ENCODE measurements at regions not wholly inside any gene's neighbourhood (a gene's known extent, or its start where the extent isn't known, plus 50 kb on each side); places are given as distances from the start of the nearest gene placed in this dataset.

DNA sequence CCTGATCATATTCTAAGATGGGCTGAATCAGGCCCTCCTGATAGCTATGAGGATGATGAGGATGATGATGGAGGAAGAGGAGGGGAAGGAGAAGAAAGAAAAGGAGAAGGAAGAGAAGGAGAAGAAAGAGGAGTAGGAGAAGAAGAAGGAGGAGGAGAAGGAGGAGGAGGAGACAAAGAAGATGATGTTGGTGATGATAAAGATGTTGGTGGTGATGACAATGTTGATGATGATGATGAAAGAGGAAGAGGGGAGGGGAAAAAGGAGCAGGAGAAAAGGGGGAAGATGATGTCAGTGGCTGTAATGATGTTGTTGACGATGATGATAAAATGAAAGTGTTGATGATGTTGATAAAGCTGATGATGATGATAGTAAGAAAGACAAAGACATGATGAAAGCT, 119.5 kb downstream of the CDC5L start (continued):
- TF ChIP-seq, protein P1, sequence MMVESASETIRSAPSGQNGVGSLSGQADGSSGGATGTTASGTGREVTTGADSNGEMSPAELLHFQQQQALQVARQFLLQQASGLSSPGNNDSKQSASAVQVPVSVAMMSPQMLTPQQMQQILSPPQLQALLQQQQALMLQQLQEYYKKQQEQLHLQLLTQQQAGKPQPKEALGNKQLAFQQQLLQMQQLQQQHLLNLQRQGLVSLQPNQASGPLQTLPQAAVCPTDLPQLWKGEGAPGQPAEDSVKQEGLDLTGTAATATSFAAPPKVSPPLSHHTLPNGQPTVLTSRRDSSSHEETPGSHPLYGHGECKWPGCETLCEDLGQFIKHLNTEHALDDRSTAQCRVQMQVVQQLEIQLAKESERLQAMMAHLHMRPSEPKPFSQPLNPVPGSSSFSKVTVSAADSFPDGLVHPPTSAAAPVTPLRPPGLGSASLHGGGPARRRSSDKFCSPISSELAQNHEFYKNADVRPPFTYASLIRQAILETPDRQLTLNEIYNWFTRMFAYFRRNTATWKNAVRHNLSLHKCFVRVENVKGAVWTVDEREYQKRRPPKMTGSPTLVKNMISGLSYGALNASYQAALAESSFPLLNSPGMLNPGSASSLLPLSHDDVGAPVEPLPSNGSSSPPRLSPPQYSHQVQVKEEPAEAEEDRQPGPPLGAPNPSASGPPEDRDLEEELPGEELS (CRISPR knock-in tag; IDR thresholded peaks at IDR 0.05): no peak
- TF ChIP-seq GRHL2 (CRISPR knock-in tag; IDR thresholded peaks at IDR 0.05; ENCODE audit: insufficient replicate concordance, severe bottlenecking) (no peak), FOXJ3 (CRISPR knock-in tag; IDR thresholded peaks at IDR 0.05; ENCODE audit: borderline replicate concordance) (no peak), SMAD4 (CRISPR knock-in tag; IDR thresholded peaks at IDR 0.05) (no peak), ZNF263 (CRISPR knock-in tag; IDR thresholded peaks at IDR 0.05; ENCODE audit: low read depth) (no peak), MXD4 (CRISPR knock-in tag; IDR thresholded peaks at IDR 0.05; ENCODE audit: borderline replicate concordance) (no peak)
- TF ChIP-seq, protein P2, sequence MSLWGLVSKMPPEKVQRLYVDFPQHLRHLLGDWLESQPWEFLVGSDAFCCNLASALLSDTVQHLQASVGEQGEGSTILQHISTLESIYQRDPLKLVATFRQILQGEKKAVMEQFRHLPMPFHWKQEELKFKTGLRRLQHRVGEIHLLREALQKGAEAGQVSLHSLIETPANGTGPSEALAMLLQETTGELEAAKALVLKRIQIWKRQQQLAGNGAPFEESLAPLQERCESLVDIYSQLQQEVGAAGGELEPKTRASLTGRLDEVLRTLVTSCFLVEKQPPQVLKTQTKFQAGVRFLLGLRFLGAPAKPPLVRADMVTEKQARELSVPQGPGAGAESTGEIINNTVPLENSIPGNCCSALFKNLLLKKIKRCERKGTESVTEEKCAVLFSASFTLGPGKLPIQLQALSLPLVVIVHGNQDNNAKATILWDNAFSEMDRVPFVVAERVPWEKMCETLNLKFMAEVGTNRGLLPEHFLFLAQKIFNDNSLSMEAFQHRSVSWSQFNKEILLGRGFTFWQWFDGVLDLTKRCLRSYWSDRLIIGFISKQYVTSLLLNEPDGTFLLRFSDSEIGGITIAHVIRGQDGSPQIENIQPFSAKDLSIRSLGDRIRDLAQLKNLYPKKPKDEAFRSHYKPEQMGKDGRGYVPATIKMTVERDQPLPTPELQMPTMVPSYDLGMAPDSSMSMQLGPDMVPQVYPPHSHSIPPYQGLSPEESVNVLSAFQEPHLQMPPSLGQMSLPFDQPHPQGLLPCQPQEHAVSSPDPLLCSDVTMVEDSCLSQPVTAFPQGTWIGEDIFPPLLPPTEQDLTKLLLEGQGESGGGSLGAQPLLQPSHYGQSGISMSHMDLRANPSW (CRISPR knock-in tag; conservative IDR thresholded peaks at IDR 0.05; ENCODE audit: low read depth): no peak

DNA sequence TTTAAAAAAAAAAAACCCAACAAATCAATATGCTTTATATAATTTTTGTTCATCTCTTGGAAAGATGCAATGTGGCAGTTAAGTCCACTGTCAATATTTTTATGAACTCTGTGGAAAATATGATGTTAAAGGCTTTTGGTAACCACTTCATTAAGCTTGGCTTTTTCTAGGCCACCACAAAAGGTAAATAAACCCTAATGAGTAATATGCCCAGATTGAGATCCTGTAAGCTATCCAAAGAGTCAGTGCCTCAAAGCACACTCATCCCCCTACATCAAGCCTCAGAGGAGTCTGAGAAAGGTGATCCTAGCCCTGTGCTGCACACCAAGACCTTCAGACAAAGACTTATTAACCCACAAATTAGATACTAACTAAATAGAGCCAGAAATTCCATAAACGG, 121.1 kb downstream of the CDC5L start:
- Mint-ChIP-seq H3K4me1 (peaks cover 5% of the 10 kb centered on the region; the same call in 1 of the 2 replicates), H3K9me3 (peaks cover under 1% of the 10 kb centered on the region; the same call in 1 of the 2 replicates), H3K27me3 (ENCODE audit: low read depth) (no peaks in the 10 kb centered on the region), H3K4me3 (no peak overlapping the region), H3K27ac (no peak overlapping the region), H3K36me3 (no peaks in the 10 kb centered on the region)
- TF ChIP-seq, protein P3, sequence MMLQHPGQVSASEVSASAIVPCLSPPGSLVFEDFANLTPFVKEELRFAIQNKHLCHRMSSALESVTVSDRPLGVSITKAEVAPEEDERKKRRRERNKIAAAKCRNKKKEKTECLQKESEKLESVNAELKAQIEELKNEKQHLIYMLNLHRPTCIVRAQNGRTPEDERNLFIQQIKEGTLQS (CRISPR knock-in tag; conservative IDR thresholded peaks at IDR 0.05): no peak
- no peak for TF ChIP-seq ZBTB21 (CRISPR knock-in tag; IDR thresholded peaks at IDR 0.05; ENCODE audit: borderline replicate concordance)
- TF ChIP-seq, protein P4, sequence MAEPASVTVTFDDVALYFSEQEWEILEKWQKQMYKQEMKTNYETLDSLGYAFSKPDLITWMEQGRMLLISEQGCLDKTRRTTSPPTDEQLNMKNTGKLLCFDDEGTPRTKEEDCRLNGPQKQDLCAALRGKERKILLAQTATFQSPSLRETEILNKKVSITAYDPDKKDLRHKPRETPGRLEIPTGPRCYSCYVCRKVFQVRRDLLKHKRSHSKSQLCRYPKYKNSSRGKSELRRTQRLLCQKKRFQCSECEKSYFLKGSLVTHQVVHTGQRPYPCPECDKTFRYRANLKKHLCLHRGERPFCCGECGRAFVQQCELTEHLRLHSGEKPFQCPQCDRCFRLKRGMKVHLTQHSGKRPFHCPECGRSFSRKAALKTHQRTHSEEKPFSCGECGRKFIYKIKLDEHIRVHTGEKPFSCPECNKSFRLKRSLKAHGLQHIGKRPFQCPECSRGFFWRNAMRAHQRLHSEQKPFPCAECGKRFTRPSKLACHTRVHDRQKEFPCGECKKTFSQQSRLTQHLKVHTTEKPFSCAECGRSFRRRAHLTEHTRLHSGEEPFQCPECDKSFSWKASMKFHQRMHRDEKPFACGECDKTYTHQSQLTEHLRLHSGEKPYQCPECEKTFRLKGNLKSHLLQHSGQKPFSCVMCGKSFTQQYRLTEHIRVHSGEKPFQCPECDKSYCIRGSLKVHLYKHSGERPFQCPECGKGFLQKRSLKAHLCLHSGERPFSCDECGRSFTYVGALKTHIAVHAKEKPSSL (CRISPR knock-in tag; conservative IDR thresholded peaks at IDR 0.05): no peak
- POLR2A ChIA-PET: no interaction called here
- CTCF ChIA-PET: interaction anchor here (2.2 kb wide), 1 partner anchor 33 kb away, joined by 7 read pairs; no protein-coding TSS in a partner anchor
- DNase-seq (ENCODE audit: low spot score): no peak
- ATAC-seq: no peak

DNA sequence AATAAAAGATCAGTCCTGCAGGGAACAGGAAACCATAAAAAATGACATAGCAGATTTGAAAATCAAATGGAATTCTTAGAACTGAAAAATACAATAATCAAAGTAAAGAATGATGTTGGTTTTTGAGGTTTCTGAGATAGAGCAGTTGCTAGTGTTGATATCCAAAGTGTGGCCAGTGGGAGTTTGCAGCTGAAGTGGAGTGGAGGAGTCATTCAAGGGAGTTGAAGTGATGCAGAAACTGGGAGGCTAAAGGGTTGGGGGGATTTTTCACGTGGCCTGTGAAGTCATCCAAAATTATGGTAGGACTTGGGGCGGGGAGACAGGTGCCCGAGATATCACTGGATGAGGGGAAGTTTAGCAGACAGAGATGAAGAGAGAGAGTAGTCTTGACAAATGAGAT, 123.6 kb downstream of the CDC5L start:
- no peak for TF ChIP-seq SOX15 (CRISPR knock-in tag; IDR thresholded peaks at IDR 0.05)
- TF ChIP-seq JAZF1 (CRISPR knock-in tag; IDR thresholded peaks at IDR 0.05): no peak
- TF ChIP-seq, protein P5, sequence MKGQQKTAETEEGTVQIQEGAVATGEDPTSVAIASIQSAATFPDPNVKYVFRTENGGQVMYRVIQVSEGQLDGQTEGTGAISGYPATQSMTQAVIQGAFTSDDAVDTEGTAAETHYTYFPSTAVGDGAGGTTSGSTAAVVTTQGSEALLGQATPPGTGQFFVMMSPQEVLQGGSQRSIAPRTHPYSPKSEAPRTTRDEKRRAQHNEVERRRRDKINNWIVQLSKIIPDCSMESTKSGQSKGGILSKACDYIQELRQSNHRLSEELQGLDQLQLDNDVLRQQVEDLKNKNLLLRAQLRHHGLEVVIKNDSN (CRISPR knock-in tag; IDR thresholded peaks at IDR 0.05): no peak
- TF ChIP-seq ZBTB21 (CRISPR knock-in tag; IDR thresholded peaks at IDR 0.05; ENCODE audit: borderline replicate concordance): no peak
- TF ChIP-seq, protein P6, sequence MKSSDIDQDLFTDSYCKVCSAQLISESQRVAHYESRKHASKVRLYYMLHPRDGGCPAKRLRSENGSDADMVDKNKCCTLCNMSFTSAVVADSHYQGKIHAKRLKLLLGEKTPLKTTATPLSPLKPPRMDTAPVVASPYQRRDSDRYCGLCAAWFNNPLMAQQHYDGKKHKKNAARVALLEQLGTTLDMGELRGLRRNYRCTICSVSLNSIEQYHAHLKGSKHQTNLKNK (CRISPR knock-in tag; IDR thresholded peaks at IDR 0.05): no peak
- TF ChIP-seq, protein P3 (CRISPR knock-in tag; conservative IDR thresholded peaks at IDR 0.05): no peak
- TF ChIP-seq, protein P7, sequence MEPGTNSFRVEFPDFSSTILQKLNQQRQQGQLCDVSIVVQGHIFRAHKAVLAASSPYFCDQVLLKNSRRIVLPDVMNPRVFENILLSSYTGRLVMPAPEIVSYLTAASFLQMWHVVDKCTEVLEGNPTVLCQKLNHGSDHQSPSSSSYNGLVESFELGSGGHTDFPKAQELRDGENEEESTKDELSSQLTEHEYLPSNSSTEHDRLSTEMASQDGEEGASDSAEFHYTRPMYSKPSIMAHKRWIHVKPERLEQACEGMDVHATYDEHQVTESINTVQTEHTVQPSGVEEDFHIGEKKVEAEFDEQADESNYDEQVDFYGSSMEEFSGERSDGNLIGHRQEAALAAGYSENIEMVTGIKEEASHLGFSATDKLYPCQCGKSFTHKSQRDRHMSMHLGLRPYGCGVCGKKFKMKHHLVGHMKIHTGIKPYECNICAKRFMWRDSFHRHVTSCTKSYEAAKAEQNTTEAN (CRISPR knock-in tag; IDR thresholded peaks at IDR 0.05): no peak
- TF ChIP-seq ZNF263 (CRISPR knock-in tag; IDR thresholded peaks at IDR 0.05; ENCODE audit: low read depth): no peak
- Mint-ChIP-seq H3K9me3 (no peaks in the 10 kb centered on the region), H3K27ac (no peak overlapping the region), H3K36me3 (no peaks in the 10 kb centered on the region), H3K4me3 (no peak overlapping the region), H3K27me3 (ENCODE audit: low read depth) (no peaks in the 10 kb centered on the region; the same call in 1 of the 2 replicates), H3K4me1 (0 out of 2 replicates have a peak, but pooled peaks cover 2% of the 10 kb centered on the region)
- ATAC-seq (no peak), DNase-seq (ENCODE audit: low spot score) (no peak)
- ChIA-PET CTCF (interaction anchor here (1.9 kb wide), 1 partner anchor 35 kb away, joined by 6 read pairs; no protein-coding TSS in a partner anchor), POLR2A (no interaction called here)
